GM21447 (cell line): ENCODE measurements at regions not wholly inside any gene's neighbourhood (a gene's known extent, or its start where the extent isn't known, plus 50 kb on each side); places are given as distances from the start of the nearest gene placed in this dataset.

Source experiments
- ATAC-seq: cut with Tn5 transposase; IDR thresholded peaks from one replicate; pipeline ENCODE4 v1.9.1; 2021; ENCODE audit not compliant: unreplicated experiment

- no peak for ATAC-seq
Measured at GRCh38 chr16:80489173-80489572, 51.6 kb upstream of the DYNLRB2 start.

- no peak for ATAC-seq
Measured at GRCh38 chr16:80488167-80488566, 52.6 kb upstream of the DYNLRB2 start.

GRCh38 chr16:80480664-80481063 lies 60.1 kb upstream of the DYNLRB2 start:
- ATAC-seq, result peak; percentile 72

- ATAC-seq, result no peak
Measured at GRCh38 chr16:80477838-80478237, 63.0 kb upstream of the DYNLRB2 start.

GRCh38 chr16:80468029-80468428 lies 72.8 kb upstream of the DYNLRB2 start:
- ATAC-seq, result no peak

- ATAC-seq, result peak; percentile 72
Measured at GRCh38 chr16:80466024-80466987, 74.5 kb upstream of the DYNLRB2 start.

GRCh38 chr16:80463751-80464495 lies 76.9 kb upstream of the DYNLRB2 start:
- ATAC-seq, result no peak

GRCh38 chr16:80463326-80463725 lies 77.5 kb upstream of the DYNLRB2 start:
- ATAC-seq, result no peak

GRCh38 chr16:80462917-80463316 lies 77.9 kb upstream of the DYNLRB2 start:
- ATAC-seq, result no peak

GRCh38 chr16:80460988-80461387 lies 79.8 kb upstream of the DYNLRB2 start:
- ATAC-seq, result no peak

GRCh38 chr16:80459966-80460365 lies 80.8 kb upstream of the DYNLRB2 start:
- ATAC-seq, result no peak

GRCh38 chr16:80459331-80459777 lies 81.4 kb upstream of the DYNLRB2 start:
- ATAC-seq, result no peak

- no peak for ATAC-seq
Measured at GRCh38 chr16:80457871-80458270, 82.9 kb upstream of the DYNLRB2 start.

GRCh38 chr16:80454802-80455201 lies 86.0 kb upstream of the DYNLRB2 start:
- ATAC-seq, result no peak

- ATAC-seq, result no peak
Measured at GRCh38 chr16:80449392-80449791, 91.4 kb upstream of the DYNLRB2 start.

- ATAC-seq, result no peak
Measured at GRCh38 chr16:80447241-80447640, 93.6 kb upstream of the DYNLRB2 start.

GRCh38 chr16:80442779-80443178 lies 98.0 kb upstream of the DYNLRB2 start:
- ATAC-seq, result no peak

GRCh38 chr16:80441935-80442334 lies 98.9 kb upstream of the DYNLRB2 start:
- no peak for ATAC-seq

GRCh38 chr16:80440667-80441066 lies 100.1 kb upstream of the DYNLRB2 start:
- no peak for ATAC-seq

GRCh38 chr16:80437707-80438106 lies 103.1 kb upstream of the DYNLRB2 start:
- ATAC-seq, result no peak

GRCh38 chr16:80436510-80436909 lies 104.3 kb upstream of the DYNLRB2 start:
- no peak for ATAC-seq

- no peak for ATAC-seq
Measured at GRCh38 chr16:80433623-80434022, 107.2 kb upstream of the DYNLRB2 start.
